Mesothelial cell of epicardium (in vitro differentiated cells): ENCODE measurements at regions not wholly inside any gene's neighbourhood (a gene's known extent, or its start where the extent isn't known, plus 50 kb on each side); places are given as distances from the start of the nearest gene placed in this dataset.

Source experiments
- DNase-seq, 2 experiments: peaks; one replicate each; pipeline ENCODE4 v3.0.0; 2021; ENCODE audit warnings: low spot score in 2 of 2; ENCODE audit not compliant: unreplicated experiment in 2 of 2
- H3K27ac Mint-ChIP-seq: 2 replicates; pipeline ENCODE4 v1.8.0; 2021; ENCODE audit warnings: mixed read lengths
- H3K27me3 Mint-ChIP-seq: 2 replicates; pipeline ENCODE4 v1.8.0; 2021; ENCODE audit warnings: low read depth, mixed read lengths
- H3K36me3 Mint-ChIP-seq: 2 replicates; pipeline ENCODE4 v1.8.0; 2021; ENCODE audit warnings: mixed read lengths
- H3K4me1 Mint-ChIP-seq: 2 replicates; pipeline ENCODE4 v1.8.0; 2021; ENCODE audit warnings: mixed read lengths
- H3K4me3 Mint-ChIP-seq: 2 replicates; pipeline ENCODE4 v1.8.0; 2021; ENCODE audit warnings: mild to moderate bottlenecking, moderate library complexity, mixed read lengths
- H3K9me3 Mint-ChIP-seq: 2 replicates; pipeline ENCODE4 v1.8.0; 2021; ENCODE audit warnings: mixed read lengths
- CTCF ChIP-seq: fragments of 200-600 bp; sonication (generic); IDR thresholded peaks from one replicate; pipeline ENCODE4 v1.5.0; 2021; ENCODE audit warnings: antibody characterized with exemption; ENCODE audit not compliant: unreplicated experiment

DNA sequence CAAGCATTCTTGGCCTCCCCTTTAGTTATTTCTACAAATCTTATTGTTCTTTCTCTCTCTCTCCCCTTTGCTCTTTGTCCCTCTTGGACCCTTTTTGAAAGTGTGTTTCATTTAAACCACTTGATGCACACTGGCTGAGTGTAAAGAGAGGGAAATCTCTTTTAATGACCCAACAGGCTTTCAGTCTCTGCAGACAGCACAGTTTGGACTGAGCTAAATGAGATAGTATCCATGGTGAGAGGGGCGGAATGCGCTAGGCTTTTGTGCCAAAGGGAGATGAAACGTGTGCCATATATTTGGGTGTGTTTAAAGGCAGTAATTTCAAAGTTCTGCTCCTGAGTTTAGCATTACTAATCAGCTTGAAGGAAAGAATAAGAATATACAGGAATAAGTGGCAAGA lies 184.9 kb downstream of the PCSK1 start:
- peaks cover 8% of the 10 kb centered on the region for H3K4me1 Mint-ChIP-seq
- no peaks in the 10 kb centered on the region for H3K36me3 Mint-ChIP-seq
- H3K9me3 Mint-ChIP-seq = peaks cover 5% of the 10 kb centered on the region
- no peaks in the 10 kb centered on the region for H3K27me3 Mint-ChIP-seq
- no peak for DNase-seq
- H3K4me3 Mint-ChIP-seq = no peak overlapping the region
- H3K27ac Mint-ChIP-seq = no peak overlapping the region
- no peak for TF ChIP-seq CTCF

GRCh38 chr5:96247708-96248107 lies 185.3 kb downstream of the PCSK1 start:
- no peak for DNase-seq
- Mint-ChIP-seq H3K9me3 (peaks cover 5% of the 10 kb centered on the region), H3K27ac (no peak overlapping the region), H3K36me3 (peaks cover under 1% of the 10 kb centered on the region), H3K27me3 (no peaks in the 10 kb centered on the region), H3K4me3 (no peak overlapping the region), H3K4me1 (peaks cover 8% of the 10 kb centered on the region)
- TF ChIP-seq CTCF = no peak

GRCh38 chr5:96247097-96247701 lies 185.8 kb downstream of the PCSK1 start:
- Mint-ChIP-seq H3K27me3 (no peaks in the 10 kb centered on the region), H3K9me3 (peaks cover 5% of the 10 kb centered on the region), H3K36me3 (peaks cover 6% of the 10 kb centered on the region), H3K4me3 (no peak overlapping the region), H3K4me1 (peaks cover 8% of the 10 kb centered on the region), H3K27ac (no peak overlapping the region)
- no peak for DNase-seq
- no peak for TF ChIP-seq CTCF

DNA sequence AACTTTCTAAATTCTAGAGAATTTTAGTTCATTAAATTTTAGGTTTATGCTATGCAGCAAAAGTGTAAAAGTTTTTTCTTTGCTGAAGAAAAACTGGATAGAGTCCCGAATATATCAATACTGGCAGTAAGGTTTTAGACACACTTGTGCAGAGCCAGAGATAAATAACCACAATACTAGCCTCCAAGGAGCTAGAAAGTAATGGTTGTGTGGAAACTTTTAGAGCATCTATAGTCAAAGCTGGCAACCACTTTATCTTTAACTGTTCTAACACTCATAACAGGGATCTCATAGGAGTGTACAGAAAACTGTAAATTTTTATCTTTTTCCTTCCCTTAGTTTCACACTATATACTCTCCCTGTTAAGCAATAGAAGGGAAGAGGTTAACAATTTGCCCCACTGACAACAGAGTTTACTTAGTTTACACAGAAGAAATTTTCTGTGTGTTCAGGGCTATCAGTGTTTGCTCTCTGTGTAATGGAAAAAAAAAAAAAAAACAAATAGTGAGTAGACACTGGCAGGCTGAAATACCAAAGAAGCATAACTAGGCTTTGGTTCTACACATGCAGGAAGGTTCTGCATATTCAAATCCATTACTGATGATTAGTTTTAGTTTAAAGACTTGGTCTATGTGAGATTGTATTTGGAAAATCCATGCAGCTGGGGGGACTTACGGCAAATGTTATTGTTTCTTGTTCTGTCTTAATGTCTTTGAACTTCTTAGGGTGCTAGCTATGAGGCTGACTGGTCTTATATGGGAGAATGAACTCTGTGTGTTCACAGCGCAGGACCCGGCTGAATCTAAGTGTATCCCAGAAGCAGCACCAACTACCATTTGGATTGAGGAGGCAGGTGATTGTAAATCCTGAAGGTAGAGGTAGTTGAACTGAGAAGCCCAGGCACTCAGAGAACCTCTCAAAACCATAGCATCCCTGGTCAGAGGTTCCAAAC lies 187.6 kb downstream of the PCSK1 start:
- H3K4me1 Mint-ChIP-seq = peaks cover 8% of the 10 kb centered on the region
- no peak for DNase-seq
- H3K9me3 Mint-ChIP-seq = no peaks in the 10 kb centered on the region
- no peak overlapping the region for H3K27ac Mint-ChIP-seq
- H3K36me3 Mint-ChIP-seq = peaks cover 6% of the 10 kb centered on the region
- TF ChIP-seq CTCF = no peak
- no peaks in the 10 kb centered on the region for H3K27me3 Mint-ChIP-seq
- no peak overlapping the region for H3K4me3 Mint-ChIP-seq

DNA sequence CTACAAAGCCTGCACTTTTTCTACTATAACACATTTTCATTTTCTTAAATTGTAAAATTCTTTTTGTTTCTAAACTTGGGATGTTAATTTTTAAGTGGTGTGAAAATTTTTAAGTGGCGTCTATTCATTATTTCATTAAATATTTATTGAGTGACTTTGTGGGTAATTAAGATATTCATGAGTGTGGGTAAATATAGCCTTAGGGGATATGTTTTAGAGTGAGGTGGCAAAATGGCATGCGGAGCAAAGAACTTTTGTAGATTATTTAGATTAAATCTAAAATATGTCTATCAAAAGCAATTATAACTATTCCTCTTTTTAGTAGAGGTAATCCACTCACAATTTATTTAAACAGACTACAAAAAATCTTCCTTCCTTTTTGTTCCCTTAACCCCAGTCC lies 188.4 kb downstream of the PCSK1 start:
- Mint-ChIP-seq H3K4me3 (no peak overlapping the region), H3K36me3 (peaks cover 6% of the 10 kb centered on the region), H3K27ac (no peak overlapping the region), H3K4me1 (peaks cover 8% of the 10 kb centered on the region), H3K27me3 (no peaks in the 10 kb centered on the region), H3K9me3 (no peaks in the 10 kb centered on the region)
- no peak for DNase-seq
- no peak for TF ChIP-seq CTCF
